SK-N-SH (cell line): ENCODE measurements at regions not wholly inside any gene's neighbourhood (a gene's known extent, or its start where the extent isn't known, plus 50 kb on each side); places are given as distances from the start of the nearest gene placed in this dataset.

Experiments used
- CTCF ChIA-PET: fragments of 300-600, 350-600 bp; formaldehyde crosslinking; extraction: SDS; loops from one replicate; lab custom pipeline; 2021; lab: Yijun Ruan, JAX
- POLR2A ChIA-PET: fragments of 350-600 bp; sonication (Branson Sonifier 250); formaldehyde crosslinking; extraction: SDS; loops from one replicate; lab custom pipeline; 2020; ENCODE audit warnings: antibody characterized with exemption, inconsistent platforms; lab: Yijun Ruan, JAX
- DNase-seq: peaks from one replicate; pipeline ENCODE4 v3.0.0; 2012
- H2AFZ ChIP-seq: fragments of 200-600 bp; sonication (generic); 2 replicates; pipeline ENCODE4 v1.8.1; 2016; ENCODE audit warnings: antibody characterized with exemption, mild to moderate bottlenecking, low read depth
- H3F3A ChIP-seq: fragments of 200-600 bp; sonication (generic); replicated peaks from 2 replicates; pipeline ENCODE3; 2016; ENCODE audit warnings: antibody characterized with exemption, mild to moderate bottlenecking; ENCODE audit not compliant: insufficient read depth
- H3K27ac ChIP-seq, 2 experiments: fragments of 200-500 bp in 1 of 2; fragments of 200-600 bp in 1 of 2; sonication (Bioruptor generic) in 1 of 2; sonication (generic), shearing (Covaris generic) in 1 of 2; 2 replicates each; pipeline versions ENCODE4 v1.5.1 to v1.6.1; 2014 to 2016; ENCODE audit warnings: low read depth in 2 of 2, inconsistent platforms in 1 of 2, low read length in 1 of 2, mild to moderate bottlenecking in 1 of 2, mixed read lengths in 1 of 2
- H3K27me3 ChIP-seq: fragments of 200-600 bp; sonication (generic), shearing (Covaris generic); 2 replicates; pipeline ENCODE4 v1.6.1; 2016; ENCODE audit warnings: mixed run types; ENCODE audit not compliant: insufficient read depth
- H3K36me3 ChIP-seq, 2 experiments: fragments of 200-500 bp in 1 of 2; fragments of 200-600 bp in 1 of 2; sonication (Bioruptor generic) in 1 of 2; sonication (generic) in 1 of 2; replicated peaks in 1 of 2; 2 replicates each; pipeline versions ENCODE3 to v1.5.1; 2014 to 2016; ENCODE audit warnings: low read length in 1 of 2, mild to moderate bottlenecking in 1 of 2; ENCODE audit not compliant: insufficient read depth in 2 of 2, control insufficient read depth in 1 of 2
- H3K4me1 ChIP-seq, 2 experiments: fragments of 200-500 bp in 1 of 2; fragments of 200-600 bp in 1 of 2; sonication (Bioruptor generic) in 1 of 2; sonication (generic), shearing (Covaris generic) in 1 of 2; 2 replicates each; pipeline versions ENCODE4 v1.5.1 to v1.6.1; 2014 to 2016; ENCODE audit warnings: low read depth in 1 of 2, low read length in 1 of 2, mixed run types in 1 of 2; ENCODE audit not compliant: insufficient read depth in 2 of 2, control insufficient read depth in 1 of 2
- H3K4me2 ChIP-seq: fragments of 200-600 bp; sonication (generic), shearing (Covaris generic); 2 replicates; pipeline ENCODE4 v1.6.1; 2017; ENCODE audit warnings: mixed run types
- H3K4me3 ChIP-seq, 2 experiments: fragments of 200-500 bp in 1 of 2; fragments of 200-600 bp in 1 of 2; sonication (Bioruptor generic) in 1 of 2; sonication (generic), shearing (Covaris generic) in 1 of 2; 2 replicates each; pipeline versions ENCODE4 v1.5.1 to v1.8.1; 2014 to 2016; ENCODE audit warnings: low read depth in 2 of 2, inconsistent platforms in 1 of 2, low read length in 1 of 2, mild to moderate bottlenecking in 1 of 2, mixed read lengths in 1 of 2, moderate library complexity in 1 of 2
- H3K79me2 ChIP-seq: fragments of 200-600 bp; sonication (generic); 2 replicates; pipeline ENCODE4 v1.8.1; 2017; ENCODE audit warnings: mild to moderate bottlenecking; ENCODE audit not compliant: insufficient read depth
- H3K9ac ChIP-seq: fragments of 200-600 bp; sonication (generic); 2 replicates; pipeline ENCODE4 v1.6.1; 2017; ENCODE audit warnings: mixed run types
- H3K9me2 ChIP-seq: fragments of 200-600 bp; sonication (generic); 2 replicates; pipeline ENCODE4 v1.6.1; 2017; ENCODE audit warnings: mixed run types
- H3K9me3 ChIP-seq: fragments of 200-600 bp; sonication (generic); 2 replicates; pipeline ENCODE4 v1.6.1; 2017; ENCODE audit warnings: mixed run types, mild to moderate bottlenecking, moderate library complexity
- H4K20me1 ChIP-seq: fragments of 200-600 bp; sonication (generic); 2 replicates; pipeline ENCODE4 v1.6.1; 2017; ENCODE audit warnings: mild to moderate bottlenecking, mixed run types; ENCODE audit not compliant: insufficient read depth
- CHD2 ChIP-seq: fragments of 150-350 bp; IDR thresholded peaks from 2 replicates; pipeline ENCODE4 v1.6.1; 2018; ENCODE audit warnings: low read length; ENCODE audit not compliant: partially characterized antibody
- ELF1 ChIP-seq: IDR thresholded peaks from 2 replicates; pipeline ENCODE4 v1.4.0; 2012
- EP300 ChIP-seq, 2 experiments: IDR thresholded peaks; 2 replicates each; pipeline versions ENCODE4 v1.4.0 to v1.6.1; 2012; ENCODE audit warnings: borderline replicate concordance in 1 of 2, low read depth in 1 of 2, low read length in 1 of 2
- EZH2phosphoT487 ChIP-seq: fragments of 200-600 bp; sonication (generic); IDR thresholded peaks from 2 replicates; pipeline ENCODE4 v1.6.1; 2017; ENCODE audit warnings: low read depth, mixed run types, mild to moderate bottlenecking, antibody characterized with exemption, moderate library complexity, borderline replicate concordance
- FOXJ3 ChIP-seq: sonication (generic); formaldehyde crosslinking; IDR thresholded peaks from 2 replicates; pipeline ENCODE4 v1.5.1; 2020; ENCODE audit warnings: mild to moderate bottlenecking, missing genetic modification reagents
- FOXM1 ChIP-seq: IDR thresholded peaks from 2 replicates; pipeline ENCODE4 v1.4.0; 2012; ENCODE audit warnings: low read depth, mild to moderate bottlenecking
- GABPA ChIP-seq: IDR thresholded peaks from 2 replicates; pipeline ENCODE4 v1.4.0; 2012; ENCODE audit warnings: low read depth, mild to moderate bottlenecking
- GATA2 ChIP-seq: sonication (generic); formaldehyde crosslinking; IDR thresholded peaks from 2 replicates; pipeline ENCODE4 v1.5.0; 2020; ENCODE audit warnings: mild to moderate bottlenecking, missing genetic modification reagents
- JUND ChIP-seq: IDR thresholded peaks from 2 replicates; pipeline ENCODE4 v1.4.0; 2012
- MEF2A ChIP-seq: IDR thresholded peaks from 2 replicates; pipeline ENCODE4 v1.4.0; 2012; ENCODE audit warnings: low read depth, borderline replicate concordance
- POLR2AphosphoS5 ChIP-seq: IDR thresholded peaks from 2 replicates; pipeline ENCODE4 v1.6.1; 2012; ENCODE audit warnings: low read depth, low read length
- RCOR1 ChIP-seq: fragments of 150-350 bp; IDR thresholded peaks from 2 replicates; pipeline ENCODE4 v1.6.1; 2017; ENCODE audit warnings: antibody characterized with exemption, low read length
- SIN3A ChIP-seq: IDR thresholded peaks from 2 replicates; pipeline ENCODE4 v1.6.1; 2012; ENCODE audit warnings: low read depth, mild to moderate bottlenecking, low read length, moderate library complexity, borderline replicate concordance
- SMC3 ChIP-seq: IDR thresholded peaks from 2 replicates; pipeline ENCODE4 v1.6.1; 2012; ENCODE audit warnings: low read depth, low read length, improper control_type of control experiment
- TEAD4 ChIP-seq: IDR thresholded peaks from 2 replicates; pipeline ENCODE4 v1.4.0; 2012; ENCODE audit warnings: mild to moderate bottlenecking, borderline replicate concordance; ENCODE audit not compliant: insufficient read depth
- YY1 ChIP-seq: IDR thresholded peaks from 2 replicates; pipeline ENCODE4 v1.4.0; 2012; ENCODE audit warnings: low read depth, mild to moderate bottlenecking
- WGBS: methylation state at CpG from one replicate; pipeline ENCODE4 v1.1.6; 2017; ENCODE audit warnings: low lambda C conversion rate; 5-methylcytosine and 5-hydroxymethylcytosine counted together
- TF ChIP-seq, protein P1 (sequence below): IDR thresholded peaks from 2 replicates; pipeline ENCODE4; 2012
- TF ChIP-seq, protein P2 (sequence below): IDR thresholded peaks from 2 replicates; pipeline ENCODE4 v1.4.0; 2012; ENCODE audit warnings: low read depth
- TF ChIP-seq, protein P3 (sequence below): IDR thresholded peaks from 2 replicates; pipeline ENCODE4 v1.4.0; 2012; ENCODE audit warnings: low read depth, borderline replicate concordance
- TF ChIP-seq, protein P4 (sequence below): fragments of 200-600 bp; sonication (generic); IDR thresholded peaks from 2 replicates; pipeline ENCODE4 v1.6.1; 2017; ENCODE audit warnings: antibody characterized with exemption, mild to moderate bottlenecking, moderate library complexity
- TF ChIP-seq, protein P5 (sequence below): fragments of 150-350 bp; IDR thresholded peaks from 2 replicates; pipeline ENCODE4 v1.6.1; 2016; ENCODE audit warnings: mild to moderate bottlenecking, low read depth, low read length

DNA sequence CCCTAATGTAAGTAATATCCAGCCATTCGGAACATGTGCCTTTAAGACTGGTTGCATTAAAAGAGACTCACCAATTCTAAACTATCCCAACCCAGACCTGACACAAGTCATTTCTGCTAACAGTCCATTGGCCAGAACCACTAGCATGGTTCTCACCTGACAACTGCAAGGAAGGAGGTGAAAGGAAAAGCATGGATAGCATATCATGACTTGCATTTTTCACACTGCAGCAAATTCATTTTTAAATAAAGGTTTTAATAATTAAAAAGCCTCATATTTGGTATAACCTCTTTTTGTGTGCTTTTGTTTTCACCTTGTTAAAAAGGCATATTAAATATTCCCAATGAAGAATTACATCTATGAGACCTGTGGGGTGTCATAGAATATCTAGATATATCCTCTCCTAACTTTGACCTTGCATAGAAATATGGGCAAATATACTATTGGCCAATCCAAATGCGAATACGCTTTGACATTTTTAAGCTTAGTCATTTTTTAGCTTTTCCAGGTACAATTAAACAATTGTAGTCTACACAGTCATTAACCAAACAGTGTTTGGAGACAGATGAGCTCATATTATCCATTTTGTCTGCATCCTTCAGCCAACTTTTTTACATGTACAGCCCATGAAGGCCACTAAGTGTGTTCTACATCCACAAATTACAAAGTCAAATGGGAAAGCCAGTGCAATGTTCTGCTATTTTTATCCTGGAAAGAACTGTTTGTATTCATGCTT is 295.3 kb downstream of the PDGFC start:
- CTCF ChIA-PET, result no interaction called here
- TF ChIP-seq JUND (no peak), MEF2A (no peak), EZH2phosphoT487 (no peak), GABPA (no peak), RCOR1 (no peak), CHD2 (no peak), SIN3A (no peak), FOXM1 (no peak), SMC3 (no peak)

DNA sequence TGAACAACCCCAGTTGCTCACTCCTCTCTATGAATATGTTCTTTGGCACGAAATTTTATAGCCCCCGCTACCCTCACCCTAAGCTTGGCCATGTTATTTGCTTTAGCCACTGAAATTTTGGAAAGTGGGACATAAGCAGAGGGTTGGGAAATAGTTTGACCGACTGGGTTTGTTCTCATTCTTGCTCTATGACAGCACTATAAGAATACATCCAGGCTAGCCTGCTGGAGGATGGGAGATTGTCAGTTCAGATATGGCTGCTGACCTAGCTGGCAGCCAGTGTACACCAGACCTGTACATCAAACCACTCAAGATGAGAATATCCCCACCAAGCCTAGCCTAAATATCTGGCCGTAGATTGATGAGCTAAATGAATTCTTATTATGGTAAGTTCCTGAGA is 298.1 kb downstream of the PDGFC start:
- Histone ChIP-seq H3K27ac (no peak overlapping the region; a peak in 1 of 4 replicates), H3K4me2 (peak overlapping the region; percentile 35; the same call in 1 of the 2 replicates), H3K36me3 (no peaks in the 10 kb centered on the region), H3F3A (peaks cover 29% of the 10 kb centered on the region), H3K9ac (no peak overlapping the region), H3K4me3 (no peak overlapping the region), H3K9me3 (no peaks in the 10 kb centered on the region), H2AFZ (peak overlapping the region; percentile 36; the same call in 1 of the 2 replicates), H3K79me2 (no peaks in the 10 kb centered on the region), H3K9me2 (no peaks in the 10 kb centered on the region), H3K4me1 (peaks cover 0 to 26% of the 10 kb centered on the region in 2 experiments), H3K27me3 (no peaks in the 10 kb centered on the region), H4K20me1 (no peaks in the 10 kb centered on the region)
- no peak for DNase-seq
- CTCF ChIA-PET, result interaction anchor here (0.7 to 1.5 kb wide), 2 partner anchors 30 to 546 kb away, joined by 3 read pairs; no protein-coding TSS in a partner anchor
- POLR2A ChIA-PET, result no interaction called here
- 58% methylated on average over 4 of the region's 4 CpGs for WGBS
- TF ChIP-seq, protein P1, sequence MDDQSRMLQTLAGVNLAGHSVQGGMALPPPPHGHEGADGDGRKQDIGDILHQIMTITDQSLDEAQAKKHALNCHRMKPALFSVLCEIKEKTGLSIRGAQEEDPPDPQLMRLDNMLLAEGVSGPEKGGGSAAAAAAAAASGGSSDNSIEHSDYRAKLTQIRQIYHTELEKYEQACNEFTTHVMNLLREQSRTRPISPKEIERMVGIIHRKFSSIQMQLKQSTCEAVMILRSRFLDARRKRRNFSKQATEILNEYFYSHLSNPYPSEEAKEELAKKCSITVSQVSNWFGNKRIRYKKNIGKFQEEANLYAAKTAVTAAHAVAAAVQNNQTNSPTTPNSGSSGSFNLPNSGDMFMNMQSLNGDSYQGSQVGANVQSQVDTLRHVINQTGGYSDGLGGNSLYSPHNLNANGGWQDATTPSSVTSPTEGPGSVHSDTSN, result no peak
- TF ChIP-seq ELF1 (no peak), YY1 (no peak), GATA2 (CRISPR knock-in tag) (no peak), FOXJ3 (CRISPR knock-in tag) (no peak), CHD2 (no peak), RCOR1 (no peak), TEAD4 (no peak), EP300 (IDR thresholded peaks at IDR 0.05; ENCODE audit: borderline replicate concordance in 1 of 2, low read depth in 1 of 2, low read length in 1 of 2) (no peak), POLR2AphosphoS5 (no peak), JUND (no peak)
- TF ChIP-seq, protein P2, sequence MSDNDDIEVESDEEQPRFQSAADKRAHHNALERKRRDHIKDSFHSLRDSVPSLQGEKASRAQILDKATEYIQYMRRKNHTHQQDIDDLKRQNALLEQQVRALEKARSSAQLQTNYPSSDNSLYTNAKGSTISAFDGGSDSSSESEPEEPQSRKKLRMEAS, result no peak
- TF ChIP-seq, protein P3, sequence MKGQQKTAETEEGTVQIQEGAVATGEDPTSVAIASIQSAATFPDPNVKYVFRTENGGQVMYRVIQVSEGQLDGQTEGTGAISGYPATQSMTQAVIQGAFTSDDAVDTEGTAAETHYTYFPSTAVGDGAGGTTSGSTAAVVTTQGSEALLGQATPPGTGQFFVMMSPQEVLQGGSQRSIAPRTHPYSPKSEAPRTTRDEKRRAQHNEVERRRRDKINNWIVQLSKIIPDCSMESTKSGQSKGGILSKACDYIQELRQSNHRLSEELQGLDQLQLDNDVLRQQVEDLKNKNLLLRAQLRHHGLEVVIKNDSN, result no peak
- TF ChIP-seq, protein P4, sequence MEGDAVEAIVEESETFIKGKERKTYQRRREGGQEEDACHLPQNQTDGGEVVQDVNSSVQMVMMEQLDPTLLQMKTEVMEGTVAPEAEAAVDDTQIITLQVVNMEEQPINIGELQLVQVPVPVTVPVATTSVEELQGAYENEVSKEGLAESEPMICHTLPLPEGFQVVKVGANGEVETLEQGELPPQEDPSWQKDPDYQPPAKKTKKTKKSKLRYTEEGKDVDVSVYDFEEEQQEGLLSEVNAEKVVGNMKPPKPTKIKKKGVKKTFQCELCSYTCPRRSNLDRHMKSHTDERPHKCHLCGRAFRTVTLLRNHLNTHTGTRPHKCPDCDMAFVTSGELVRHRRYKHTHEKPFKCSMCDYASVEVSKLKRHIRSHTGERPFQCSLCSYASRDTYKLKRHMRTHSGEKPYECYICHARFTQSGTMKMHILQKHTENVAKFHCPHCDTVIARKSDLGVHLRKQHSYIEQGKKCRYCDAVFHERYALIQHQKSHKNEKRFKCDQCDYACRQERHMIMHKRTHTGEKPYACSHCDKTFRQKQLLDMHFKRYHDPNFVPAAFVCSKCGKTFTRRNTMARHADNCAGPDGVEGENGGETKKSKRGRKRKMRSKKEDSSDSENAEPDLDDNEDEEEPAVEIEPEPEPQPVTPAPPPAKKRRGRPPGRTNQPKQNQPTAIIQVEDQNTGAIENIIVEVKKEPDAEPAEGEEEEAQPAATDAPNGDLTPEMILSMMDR, result no peak
- TF ChIP-seq, protein P5, sequence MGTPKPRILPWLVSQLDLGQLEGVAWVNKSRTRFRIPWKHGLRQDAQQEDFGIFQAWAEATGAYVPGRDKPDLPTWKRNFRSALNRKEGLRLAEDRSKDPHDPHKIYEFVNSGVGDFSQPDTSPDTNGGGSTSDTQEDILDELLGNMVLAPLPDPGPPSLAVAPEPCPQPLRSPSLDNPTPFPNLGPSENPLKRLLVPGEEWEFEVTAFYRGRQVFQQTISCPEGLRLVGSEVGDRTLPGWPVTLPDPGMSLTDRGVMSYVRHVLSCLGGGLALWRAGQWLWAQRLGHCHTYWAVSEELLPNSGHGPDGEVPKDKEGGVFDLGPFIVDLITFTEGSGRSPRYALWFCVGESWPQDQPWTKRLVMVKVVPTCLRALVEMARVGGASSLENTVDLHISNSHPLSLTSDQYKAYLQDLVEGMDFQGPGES, result no peak

More for the DNA sequence above, 295.3 kb downstream of the PDGFC start:
- no peaks in the 10 kb centered on the region for H3K9me2 ChIP-seq
- POLR2A ChIA-PET, result no interaction called here
- H3K4me2 ChIP-seq, result no peak overlapping the region
- peak overlapping the region in 1 of 2 experiments; percentile 21; a peak in 2 of 4 replicates for H3K27ac ChIP-seq
- peaks cover 0 to 26% of the 10 kb centered on the region in 2 experiments for H3K4me1 ChIP-seq
- no peak overlapping the region for H3K9ac ChIP-seq
- H3K36me3 ChIP-seq, result no peaks in the 10 kb centered on the region
- peaks cover 29% of the 10 kb centered on the region for H3F3A ChIP-seq
- DNase-seq, result no peak
- 77% methylated on average over 3 of the region's 3 CpGs for WGBS
- H4K20me1 ChIP-seq, result no peaks in the 10 kb centered on the region
- H3K27me3 ChIP-seq, result no peaks in the 10 kb centered on the region
- H3K79me2 ChIP-seq, result no peaks in the 10 kb centered on the region
- no peaks in the 10 kb centered on the region for H3K9me3 ChIP-seq
- no peak overlapping the region for H3K4me3 ChIP-seq
- H2AFZ ChIP-seq, result no peak overlapping the region
